Astrocyte of the cerebellum (primary cell): ENCODE measurements at regions not wholly inside any gene's neighbourhood (a gene's known extent, or its start where the extent isn't known, plus 50 kb on each side); places are given as distances from the start of the nearest gene placed in this dataset.

Source experiments
- DNase-seq: peaks from one replicate; pipeline ENCODE4 v3.0.0-alpha.2; 2011; ENCODE audit warnings: low read depth
- H3K4me3 ChIP-seq: 2 replicates; pipeline ENCODE4 v1.5.1; 2011; ENCODE audit warnings: mild to moderate bottlenecking, low read depth, low read length, moderate library complexity
- CTCF ChIP-seq: IDR thresholded peaks from 2 replicates; pipeline ENCODE4 v1.5.1; 2012; ENCODE audit warnings: low read length, low read depth, moderate library complexity, mild to moderate bottlenecking; ENCODE audit errors: missing control alignments
- in situ Hi-C: cut with HindIII; loops from 2 replicates; pipeline ENCODE4 v1.10.0; 2017; ENCODE audit warnings: low sequenced_read_pairs

DNA sequence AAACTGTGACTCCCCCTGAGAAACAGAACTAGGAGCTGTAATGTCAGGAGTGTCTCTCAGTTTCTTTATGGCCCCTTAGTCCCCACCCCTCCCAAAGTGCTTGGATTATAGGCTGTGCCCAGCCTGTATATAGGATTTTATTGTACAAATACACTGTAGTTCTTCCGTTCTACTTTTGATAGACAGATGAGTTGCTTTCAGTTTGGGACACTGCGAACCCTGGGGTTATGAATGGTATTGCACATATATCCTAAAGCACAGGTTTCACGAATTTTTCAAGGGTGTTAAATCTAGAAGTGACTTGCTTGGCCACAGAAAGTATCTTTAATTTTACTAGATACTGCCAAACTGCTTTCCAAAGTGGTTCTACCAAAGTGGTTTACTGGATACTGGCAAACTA, 152.9 kb upstream of the ATXN1 start:
- no peak for TF ChIP-seq CTCF

DNA sequence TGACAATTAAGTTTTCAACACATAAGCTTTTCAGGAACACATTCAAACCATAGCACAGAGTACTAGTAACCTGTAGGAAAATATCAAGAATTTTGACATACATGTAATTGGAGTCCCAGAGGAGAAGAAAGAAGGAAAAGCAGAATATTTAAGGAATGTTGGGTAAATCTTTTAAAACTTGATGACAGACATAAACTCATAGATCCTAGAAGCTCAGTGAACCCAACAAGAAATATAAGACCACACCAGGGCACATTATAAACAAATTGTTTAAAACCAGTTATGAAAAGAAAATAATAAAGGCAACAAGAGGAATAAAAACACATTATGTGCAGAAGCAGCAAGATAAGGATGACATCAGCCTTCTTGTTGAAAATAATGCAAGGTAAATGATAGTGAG, 151.5 kb upstream of the ATXN1 start:
- no peak for DNase-seq
- in situ Hi-C loops, result no loop called here
- H3K4me3 ChIP-seq, result no peak overlapping the region
- TF ChIP-seq CTCF, result no peak

More for the DNA sequence above, 152.9 kb upstream of the ATXN1 start:
- in situ Hi-C loops, result no loop called here
- H3K4me3 ChIP-seq, result no peak overlapping the region
- no peak for DNase-seq

- no peak overlapping the region for H3K4me3 ChIP-seq
- TF ChIP-seq CTCF, result no peak
- in situ Hi-C loops, result no loop called here
- DNase-seq, result no peak
Observed at GRCh38 chr6:16911088-16911487, 149.8 kb upstream of the ATXN1 start.

- no peak for TF ChIP-seq CTCF
- H3K4me3 ChIP-seq, result no peak overlapping the region
- DNase-seq, result no peak
- in situ Hi-C loops, result no loop called here
Observed at GRCh38 chr6:16909658-16910360, 148.5 kb upstream of the ATXN1 start.

DNA sequence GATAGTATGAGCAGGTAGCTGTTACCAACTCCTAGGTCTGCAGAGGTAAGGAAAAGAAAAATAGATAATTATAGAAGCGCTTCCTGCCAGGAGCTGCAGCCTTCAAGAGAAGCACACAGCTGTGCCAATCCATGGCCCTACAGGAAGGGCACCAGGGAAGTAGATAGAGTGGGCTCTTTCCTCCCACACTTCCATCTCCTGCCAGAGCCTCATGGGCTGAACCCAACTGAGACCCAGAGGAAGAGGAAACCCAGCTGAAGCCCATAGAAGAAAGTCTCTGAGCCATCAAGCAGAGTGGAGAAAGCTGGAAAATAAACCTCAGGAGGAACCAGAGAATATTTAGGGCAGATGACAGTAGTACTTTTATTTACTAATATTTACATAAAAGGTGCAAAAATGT, 146.7 kb upstream of the ATXN1 start:
- in situ Hi-C loops, result no loop called here
- DNase-seq, result no peak

GRCh38 chr6:16904957-16905356, 143.7 kb upstream of the ATXN1 start:
- H3K4me3 ChIP-seq, result no peak overlapping the region
- DNase-seq, result no peak
- in situ Hi-C loops, result no loop called here
- no peak for TF ChIP-seq CTCF

More for the DNA sequence above, 146.7 kb upstream of the ATXN1 start:
- H3K4me3 ChIP-seq, result no peak overlapping the region
- TF ChIP-seq CTCF, result no peak
